ENCODE measurements at regions not wholly inside any gene's neighbourhood (a gene's known extent, or its start where the extent isn't known, plus 50 kb on each side); places are given as distances from the start of the nearest gene placed in this dataset.

DNA sequence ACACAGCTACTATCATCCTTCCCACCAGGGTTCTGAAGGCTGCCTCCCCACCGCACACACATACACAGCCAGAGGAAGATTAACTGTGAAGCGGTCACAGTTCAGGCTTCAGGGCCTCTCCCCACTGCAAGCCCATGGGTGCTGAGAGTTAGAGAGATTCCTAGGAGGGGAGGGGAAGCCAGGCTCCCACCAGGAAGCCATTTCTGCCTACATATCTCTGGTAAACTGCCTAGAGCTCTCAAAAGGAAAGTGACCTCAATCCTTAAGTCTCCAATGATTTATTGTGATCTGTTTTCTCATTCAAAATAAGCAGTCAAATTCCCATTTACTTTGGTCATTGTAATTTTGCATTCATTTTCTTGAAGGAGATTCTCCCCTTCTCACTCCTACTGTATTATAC lies 141.0 kb upstream of the BNIP2 start:
- H3K27ac ChIP-seq (ENCODE audit: low read depth in 1 of 2, low read length in 1 of 2) = no peak overlapping the region
- no peak for DNase-seq (ENCODE audit: low read depth in 6 of 9, low spot score in 9 of 9)
- over 99% methylated on average over 2 of the region's 2 CpGs for WGBS
- H3K36me3 ChIP-seq (ENCODE audit: control insufficient read depth in 2 of 2, insufficient read depth in 2 of 2, low read length in 1 of 2) = no peaks in the 10 kb centered on the region
- H3K4me3 ChIP-seq (ENCODE audit: low read length in 2 of 2) = no peak overlapping the region
- H3K9me3 ChIP-seq (ENCODE audit: control insufficient read depth in 2 of 2, insufficient read depth in 1 of 2, low read length in 1 of 2) = no peaks in the 10 kb centered on the region
- H3K27me3 ChIP-seq (ENCODE audit: control insufficient read depth in 2 of 2, insufficient read depth in 1 of 2, low read length in 1 of 2) = no peaks in the 10 kb centered on the region
- H3K4me1 ChIP-seq (ENCODE audit: control insufficient read depth in 2 of 2, insufficient read depth in 2 of 2, low read length in 2 of 2) = peaks cover 15 to 19% of the 10 kb centered on the region in 2 donors

DNA sequence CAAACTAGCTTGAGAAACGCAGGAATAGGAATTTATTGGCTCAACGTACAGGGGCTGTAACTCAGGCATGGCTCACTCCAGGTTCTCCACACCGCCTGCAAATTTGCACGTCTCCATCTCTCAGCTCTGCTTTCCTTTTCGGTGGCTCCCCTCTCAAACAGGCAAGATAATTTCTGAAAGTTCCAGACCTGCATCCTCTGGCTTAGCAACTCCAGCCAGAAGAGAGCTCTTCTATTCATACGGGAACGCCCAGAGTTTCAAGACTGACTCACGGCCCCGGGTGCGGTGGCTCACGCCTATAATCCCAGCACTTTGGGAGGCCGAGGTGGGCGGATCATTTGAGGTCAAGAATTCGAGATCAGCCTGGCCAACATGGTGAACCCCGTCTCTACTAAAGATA lies 139.7 kb upstream of the BNIP2 start:
- no peak overlapping the region for H3K4me3 ChIP-seq (ENCODE audit: low read length in 2 of 2)
- no peaks in the 10 kb centered on the region for H3K9me3 ChIP-seq (ENCODE audit: control insufficient read depth in 2 of 2, insufficient read depth in 1 of 2, low read length in 1 of 2)
- peaks cover 4 to 8% of the 10 kb centered on the region in 2 donors for H3K4me1 ChIP-seq (ENCODE audit: control insufficient read depth in 2 of 2, insufficient read depth in 2 of 2, low read length in 2 of 2)
- DNase-seq (ENCODE audit: low read depth in 6 of 9, low spot score in 9 of 9) = no peak
- H3K27me3 ChIP-seq (ENCODE audit: control insufficient read depth in 2 of 2, insufficient read depth in 1 of 2, low read length in 1 of 2) = no peaks in the 10 kb centered on the region
- H3K36me3 ChIP-seq (ENCODE audit: control insufficient read depth in 2 of 2, insufficient read depth in 2 of 2, low read length in 1 of 2) = no peaks in the 10 kb centered on the region
- H3K27ac ChIP-seq (ENCODE audit: low read depth in 1 of 2, low read length in 1 of 2) = no peak overlapping the region
- WGBS = 90% methylated on average over 15 of the region's 15 CpGs

DNA sequence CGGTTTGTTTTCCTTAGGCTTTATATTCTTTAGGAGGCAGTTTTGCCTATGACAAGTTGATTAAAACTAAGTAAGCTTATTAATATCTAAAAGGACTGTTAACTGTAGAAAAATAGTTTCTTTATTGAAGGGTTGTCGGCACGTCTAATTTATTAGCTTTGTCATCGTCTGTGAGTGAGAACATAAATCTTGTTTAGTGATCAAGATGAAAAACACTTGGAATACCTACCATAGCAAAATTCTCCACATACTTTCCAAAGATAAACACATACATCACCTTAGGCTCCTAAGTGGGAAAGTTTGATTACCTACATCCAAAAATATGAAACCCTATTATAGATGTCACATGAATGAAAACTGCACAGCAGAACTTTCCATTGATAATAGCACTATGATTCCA lies 139.1 kb upstream of the BNIP2 start:
- WGBS = 88% methylated on average over 4 of the region's 4 CpGs
- H3K27me3 ChIP-seq (ENCODE audit: control insufficient read depth in 2 of 2, insufficient read depth in 1 of 2, low read length in 1 of 2) = no peaks in the 10 kb centered on the region

DNA sequence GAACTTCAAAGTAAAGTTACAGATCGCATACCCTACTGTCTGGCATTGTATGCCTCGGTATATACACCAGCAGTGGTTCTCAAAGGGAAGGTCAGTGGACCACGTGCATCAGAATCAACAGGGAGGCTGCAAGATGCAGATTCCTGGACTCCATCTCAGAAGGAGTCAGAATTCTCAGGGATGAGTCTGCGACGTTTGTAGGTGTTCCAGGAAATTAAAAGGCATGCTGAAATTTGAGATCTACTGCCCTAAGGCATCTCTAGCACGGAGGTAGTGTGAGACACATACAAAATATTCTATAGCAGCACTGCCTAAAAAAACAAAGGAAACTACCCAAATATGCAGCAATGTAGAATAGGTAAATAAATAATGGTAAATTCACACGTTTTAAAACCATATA lies 136.8 kb upstream of the BNIP2 start:
- H3K4me3 ChIP-seq (ENCODE audit: low read length in 2 of 2) = no peak overlapping the region
- no peaks in the 10 kb centered on the region for H3K4me1 ChIP-seq (ENCODE audit: control insufficient read depth in 2 of 2, insufficient read depth in 2 of 2, low read length in 2 of 2)
- H3K9me3 ChIP-seq (ENCODE audit: control insufficient read depth in 2 of 2, insufficient read depth in 1 of 2, low read length in 1 of 2) = no peaks in the 10 kb centered on the region
- no peaks in the 10 kb centered on the region for H3K36me3 ChIP-seq (ENCODE audit: control insufficient read depth in 2 of 2, insufficient read depth in 2 of 2, low read length in 1 of 2)
- WGBS = 91% methylated on average over 7 of the region's 7 CpGs
- no peaks in the 10 kb centered on the region for H3K27me3 ChIP-seq (ENCODE audit: control insufficient read depth in 2 of 2, insufficient read depth in 1 of 2, low read length in 1 of 2)
- DNase-seq (ENCODE audit: low read depth in 6 of 9, low spot score in 9 of 9) = no peak
- no peak overlapping the region for H3K27ac ChIP-seq (ENCODE audit: low read depth in 1 of 2, low read length in 1 of 2)

More for the DNA sequence above, 139.1 kb upstream of the BNIP2 start:
- DNase-seq (ENCODE audit: low read depth in 6 of 9, low spot score in 9 of 9) = no peak
- Histone ChIP-seq H3K4me3 (ENCODE audit: low read length in 2 of 2) (no peak overlapping the region), H3K4me1 (ENCODE audit: control insufficient read depth in 2 of 2, insufficient read depth in 2 of 2, low read length in 2 of 2) (peaks cover 0 to 2% of the 10 kb centered on the region in 2 donors), H3K9me3 (ENCODE audit: control insufficient read depth in 2 of 2, insufficient read depth in 1 of 2, low read length in 1 of 2) (no peaks in the 10 kb centered on the region), H3K36me3 (ENCODE audit: control insufficient read depth in 2 of 2, insufficient read depth in 2 of 2, low read length in 1 of 2) (no peaks in the 10 kb centered on the region), H3K27ac (ENCODE audit: low read depth in 1 of 2, low read length in 1 of 2) (no peak overlapping the region)

DNA sequence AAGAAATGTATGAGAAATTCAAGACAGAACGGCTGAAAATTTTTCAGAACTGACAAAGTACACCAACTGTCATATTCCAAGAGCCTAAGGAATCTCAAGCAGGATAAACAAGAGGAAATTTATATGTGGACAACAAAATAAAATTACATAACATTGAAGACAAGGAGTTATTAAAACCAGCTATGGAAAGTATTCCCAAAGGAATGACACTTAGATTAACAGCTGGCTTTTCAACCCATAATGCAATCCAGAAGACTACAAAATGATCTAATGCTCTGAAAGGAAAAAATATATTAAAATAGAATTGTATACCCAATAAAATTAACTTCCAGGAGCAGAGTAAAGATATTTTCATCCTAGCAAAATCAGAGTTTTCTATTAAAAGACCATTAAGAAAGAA lies 132.2 kb upstream of the BNIP2 start:
- Histone ChIP-seq H3K9me3 (ENCODE audit: control insufficient read depth in 2 of 2, insufficient read depth in 1 of 2, low read length in 1 of 2) (no peaks in the 10 kb centered on the region), H3K36me3 (ENCODE audit: control insufficient read depth in 2 of 2, insufficient read depth in 2 of 2, low read length in 1 of 2) (no peaks in the 10 kb centered on the region), H3K4me3 (ENCODE audit: low read length in 2 of 2) (no peak overlapping the region), H3K4me1 (ENCODE audit: control insufficient read depth in 2 of 2, insufficient read depth in 2 of 2, low read length in 2 of 2) (peaks cover 5 to 6% of the 10 kb centered on the region in 2 donors), H3K27me3 (ENCODE audit: control insufficient read depth in 2 of 2, insufficient read depth in 1 of 2, low read length in 1 of 2) (no peaks in the 10 kb centered on the region), H3K27ac (ENCODE audit: low read depth in 1 of 2, low read length in 1 of 2) (no peak overlapping the region)
- 96% methylated on average over 1 of the region's 1 CpG for WGBS
- no peak for DNase-seq (ENCODE audit: low read depth in 6 of 9, low spot score in 9 of 9)

DNA sequence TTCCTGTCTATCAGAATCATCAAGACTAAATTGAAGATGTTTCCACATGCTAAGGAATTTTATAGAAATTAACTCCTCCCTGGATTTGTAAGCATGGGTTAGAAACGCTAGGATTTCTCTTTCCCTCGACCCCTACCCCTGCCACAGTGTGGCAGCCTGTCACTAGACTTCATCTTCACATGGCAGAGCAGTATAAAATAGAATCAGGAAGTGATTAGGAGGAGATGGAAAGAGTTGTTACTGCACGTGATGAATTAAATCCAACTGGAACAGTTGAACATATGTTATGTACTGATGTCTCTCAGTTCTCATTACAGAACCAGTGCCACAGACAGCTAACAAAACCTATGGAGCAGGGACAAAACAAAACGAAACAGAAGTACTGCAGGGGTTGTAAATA lies 130.0 kb upstream of the BNIP2 start:
- peaks cover 13 to 16% of the 10 kb centered on the region in 2 donors for H3K4me1 ChIP-seq (ENCODE audit: control insufficient read depth in 2 of 2, insufficient read depth in 2 of 2, low read length in 2 of 2)
- 88% methylated on average over 4 of the region's 4 CpGs for WGBS
- H3K9me3 ChIP-seq (ENCODE audit: control insufficient read depth in 2 of 2, insufficient read depth in 1 of 2, low read length in 1 of 2) = no peaks in the 10 kb centered on the region
- no peak overlapping the region for H3K27ac ChIP-seq (ENCODE audit: low read depth in 1 of 2, low read length in 1 of 2)
- DNase-seq (ENCODE audit: low read depth in 6 of 9, low spot score in 9 of 9) = no peak
- no peak overlapping the region for H3K4me3 ChIP-seq (ENCODE audit: low read length in 2 of 2)
- H3K36me3 ChIP-seq (ENCODE audit: control insufficient read depth in 2 of 2, insufficient read depth in 2 of 2, low read length in 1 of 2) = no peaks in the 10 kb centered on the region
- no peaks in the 10 kb centered on the region for H3K27me3 ChIP-seq (ENCODE audit: control insufficient read depth in 2 of 2, insufficient read depth in 1 of 2, low read length in 1 of 2)

DNA sequence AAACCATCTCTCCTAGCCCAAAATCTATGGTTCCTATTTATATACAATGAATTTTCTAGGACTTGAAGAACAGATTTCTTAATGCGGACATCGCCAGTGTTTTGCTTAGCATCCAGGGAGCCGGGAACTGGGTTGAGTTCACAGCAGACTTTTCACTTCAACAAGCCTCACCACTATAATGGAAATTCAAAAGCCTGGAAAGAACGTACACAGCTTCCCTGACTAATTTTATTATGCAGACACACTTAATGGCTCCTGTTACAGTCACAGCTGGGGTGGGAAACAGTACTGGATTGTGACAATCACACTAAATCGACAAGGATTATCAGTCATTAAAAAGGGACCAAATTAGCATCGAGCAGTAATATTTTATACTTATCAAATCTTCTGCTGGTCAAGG lies 129.2 kb upstream of the BNIP2 start:
- Histone ChIP-seq H3K27ac (ENCODE audit: low read depth in 1 of 2, low read length in 1 of 2) (no peak overlapping the region), H3K27me3 (ENCODE audit: control insufficient read depth in 2 of 2, insufficient read depth in 1 of 2, low read length in 1 of 2) (no peaks in the 10 kb centered on the region), H3K36me3 (ENCODE audit: control insufficient read depth in 2 of 2, insufficient read depth in 2 of 2, low read length in 1 of 2) (no peaks in the 10 kb centered on the region), H3K4me3 (ENCODE audit: low read length in 2 of 2) (no peak overlapping the region), H3K4me1 (ENCODE audit: control insufficient read depth in 2 of 2, insufficient read depth in 2 of 2, low read length in 2 of 2) (peaks cover 19 to 23% of the 10 kb centered on the region in 2 donors), H3K9me3 (ENCODE audit: control insufficient read depth in 2 of 2, insufficient read depth in 1 of 2, low read length in 1 of 2) (no peaks in the 10 kb centered on the region)
- no peak for DNase-seq (ENCODE audit: low read depth in 6 of 9, low spot score in 9 of 9)
- 93% methylated on average over 6 of the region's 6 CpGs for WGBS

DNA sequence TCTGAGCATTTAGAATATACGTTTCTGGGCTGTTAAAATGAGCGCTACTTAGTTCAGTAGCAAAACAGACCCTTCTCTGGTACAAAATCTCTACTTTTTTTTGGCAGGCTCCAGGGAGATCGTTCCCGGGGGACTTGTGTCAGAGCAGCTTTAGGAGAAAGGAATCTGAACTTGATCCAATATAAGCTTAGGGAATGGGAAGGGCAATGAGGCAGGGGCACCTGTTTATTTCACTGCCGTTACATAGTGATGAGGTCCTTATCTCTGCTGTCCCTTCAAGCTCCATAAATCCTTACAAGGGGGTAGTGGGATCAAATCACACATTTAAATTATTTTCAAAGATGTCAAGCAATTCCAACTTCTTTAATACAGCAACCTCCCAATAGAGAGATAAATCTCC lies 128.7 kb upstream of the BNIP2 start:
- DNase-seq (ENCODE audit: low read depth in 6 of 9, low spot score in 9 of 9) = no peak
- H3K9me3 ChIP-seq (ENCODE audit: control insufficient read depth in 2 of 2, insufficient read depth in 1 of 2, low read length in 1 of 2) = no peaks in the 10 kb centered on the region
- 93% methylated on average over 5 of the region's 5 CpGs for WGBS
- H3K4me1 ChIP-seq (ENCODE audit: control insufficient read depth in 2 of 2, insufficient read depth in 2 of 2, low read length in 2 of 2) = peaks cover 22 to 28% of the 10 kb centered on the region in 2 donors
- no peak overlapping the region for H3K4me3 ChIP-seq (ENCODE audit: low read length in 2 of 2)
- no peak overlapping the region for H3K27ac ChIP-seq (ENCODE audit: low read depth in 1 of 2, low read length in 1 of 2)
- H3K36me3 ChIP-seq (ENCODE audit: control insufficient read depth in 2 of 2, insufficient read depth in 2 of 2, low read length in 1 of 2) = no peaks in the 10 kb centered on the region
- no peaks in the 10 kb centered on the region for H3K27me3 ChIP-seq (ENCODE audit: control insufficient read depth in 2 of 2, insufficient read depth in 1 of 2, low read length in 1 of 2)

DNA sequence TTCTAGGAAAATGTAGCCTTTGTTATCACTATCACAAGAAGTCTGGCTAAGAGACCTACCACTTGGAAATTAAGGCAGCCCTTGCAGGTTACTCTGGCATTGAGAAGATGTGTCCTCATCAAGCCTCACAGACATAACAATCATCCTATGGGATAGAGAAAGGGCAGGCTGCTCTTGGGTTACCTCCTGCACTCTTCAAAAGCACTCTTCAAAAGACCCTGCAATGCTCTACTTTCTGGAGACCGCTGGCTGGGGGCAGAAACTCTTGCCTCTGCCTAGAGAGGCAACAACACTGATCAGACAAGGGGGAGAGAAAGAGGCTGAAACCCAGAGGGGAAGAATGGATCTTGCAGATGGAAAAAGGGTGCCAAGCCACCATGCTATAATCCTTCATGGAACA lies 127.9 kb upstream of the BNIP2 start:
- H3K27ac ChIP-seq (ENCODE audit: low read depth in 1 of 2, low read length in 1 of 2) = no peak overlapping the region
- H3K4me1 ChIP-seq (ENCODE audit: control insufficient read depth in 2 of 2, insufficient read depth in 2 of 2, low read length in 2 of 2) = peaks cover 26 to 36% of the 10 kb centered on the region in 2 donors
- H3K27me3 ChIP-seq (ENCODE audit: control insufficient read depth in 2 of 2, insufficient read depth in 1 of 2, low read length in 1 of 2) = no peaks in the 10 kb centered on the region
- no peaks in the 10 kb centered on the region for H3K9me3 ChIP-seq (ENCODE audit: control insufficient read depth in 2 of 2, insufficient read depth in 1 of 2, low read length in 1 of 2)
- WGBS = 36% methylated on average over 1 of the region's 1 CpG
- no peak overlapping the region for H3K4me3 ChIP-seq (ENCODE audit: low read length in 2 of 2)
- peak in 1 of 9 donors; percentile 62 for DNase-seq (ENCODE audit: low read depth in 6 of 9, low spot score in 9 of 9)
- no peaks in the 10 kb centered on the region for H3K36me3 ChIP-seq (ENCODE audit: control insufficient read depth in 2 of 2, insufficient read depth in 2 of 2, low read length in 1 of 2)

DNA sequence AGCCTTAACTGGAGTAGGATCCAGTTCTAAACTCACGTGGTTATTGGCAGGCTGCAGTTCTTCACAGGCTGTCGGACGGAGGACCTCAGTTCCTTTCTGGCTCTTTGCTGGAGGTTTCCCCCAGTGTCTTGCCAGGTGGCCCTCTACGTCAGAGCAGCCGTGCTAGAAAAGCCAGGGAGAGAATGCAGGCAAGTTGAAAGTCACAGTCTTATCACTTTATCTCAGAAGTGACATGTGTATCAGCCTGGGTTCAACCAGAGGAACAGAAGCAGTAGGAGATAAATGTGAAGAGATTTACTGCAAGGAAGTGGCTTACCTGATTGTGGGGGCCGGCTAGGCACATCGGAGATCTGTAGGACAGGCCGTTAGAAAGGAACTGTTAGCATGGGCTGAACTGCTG lies 125.3 kb upstream of the BNIP2 start:
- Histone ChIP-seq H3K4me1 (ENCODE audit: control insufficient read depth in 2 of 2, insufficient read depth in 2 of 2, low read length in 2 of 2) (peaks cover 34 to 41% of the 10 kb centered on the region in 2 donors), H3K9me3 (ENCODE audit: control insufficient read depth in 2 of 2, insufficient read depth in 1 of 2, low read length in 1 of 2) (no peaks in the 10 kb centered on the region), H3K27me3 (ENCODE audit: control insufficient read depth in 2 of 2, insufficient read depth in 1 of 2, low read length in 1 of 2) (no peaks in the 10 kb centered on the region), H3K36me3 (ENCODE audit: control insufficient read depth in 2 of 2, insufficient read depth in 2 of 2, low read length in 1 of 2) (no peaks in the 10 kb centered on the region), H3K4me3 (ENCODE audit: low read length in 2 of 2) (peak overlapping the region; percentile 11 to 55), H3K27ac (ENCODE audit: low read depth in 1 of 2, low read length in 1 of 2) (peak overlapping the region; percentile 88)
- DNase-seq (ENCODE audit: low read depth in 6 of 9, low spot score in 9 of 9) = peak; percentile 71 to 95 (median 88)
- 10% methylated on average over 8 of the region's 8 CpGs for WGBS
